Type B pancreatic cell (in vitro differentiated cells): ENCODE measurements at regions not wholly inside any gene's neighbourhood (a gene's known extent, or its start where the extent isn't known, plus 50 kb on each side); places are given as distances from the start of the nearest gene placed in this dataset.

Source experiments
- DNase-seq: peaks from one replicate; pipeline ENCODE4 v3.0.0; 2021; ENCODE audit warnings: mixed read lengths; ENCODE audit not compliant: unreplicated experiment; ENCODE audit errors: extremely low spot score
- H3K27ac Mint-ChIP-seq: 2 replicates; pipeline ENCODE4 v1.8.0; 2021; ENCODE audit warnings: mild to moderate bottlenecking, mixed read lengths
- H3K27me3 Mint-ChIP-seq: 2 replicates; pipeline ENCODE4 v1.8.0; 2021; ENCODE audit warnings: mixed read lengths
- H3K36me3 Mint-ChIP-seq: 2 replicates; pipeline ENCODE4 v1.8.0; 2021; ENCODE audit warnings: mixed read lengths
- H3K4me1 Mint-ChIP-seq: one replicate; pipeline ENCODE4 v1.8.0; 2021; ENCODE audit warnings: mixed read lengths; ENCODE audit not compliant: unreplicated experiment
- H3K4me3 Mint-ChIP-seq: 2 replicates; pipeline ENCODE4 v1.8.0; 2021; ENCODE audit warnings: mild to moderate bottlenecking, mixed read lengths
- H3K9me3 Mint-ChIP-seq: 2 replicates; pipeline ENCODE4 v1.8.0; 2021; ENCODE audit warnings: mixed read lengths
- CTCF ChIP-seq: fragments of 200-600 bp; sonication (generic); conservative IDR thresholded peaks from 2 replicates; pipeline ENCODE4 v1.5.0; 2021; ENCODE audit warnings: antibody characterized with exemption, mild to moderate bottlenecking

GRCh38 chr14:65259000-65259399 lies 153.5 kb upstream of the FUT8 start:
- Mint-ChIP-seq H3K9me3 (peaks cover 11% of the 10 kb centered on the region), H3K27me3 (no peaks in the 10 kb centered on the region), H3K4me1 (peaks cover 40% of the 10 kb centered on the region), H3K27ac (no peak overlapping the region), H3K36me3 (no peaks in the 10 kb centered on the region), H3K4me3 (no peak overlapping the region)
- DNase-seq, result no peak
- TF ChIP-seq CTCF, result no peak

GRCh38 chr14:65260786-65261185 lies 151.7 kb upstream of the FUT8 start:
- peaks cover 28% of the 10 kb centered on the region for H3K4me1 Mint-ChIP-seq
- DNase-seq, result no peak
- peaks cover 4% of the 10 kb centered on the region for H3K9me3 Mint-ChIP-seq
- no peak for TF ChIP-seq CTCF
- no peak overlapping the region for H3K27ac Mint-ChIP-seq
- no peaks in the 10 kb centered on the region for H3K36me3 Mint-ChIP-seq
- no peak overlapping the region for H3K4me3 Mint-ChIP-seq
- H3K27me3 Mint-ChIP-seq, result no peaks in the 10 kb centered on the region

- Mint-ChIP-seq H3K27me3 (no peaks in the 10 kb centered on the region), H3K9me3 (peaks cover 4% of the 10 kb centered on the region), H3K4me1 (peaks cover 24% of the 10 kb centered on the region), H3K4me3 (no peak overlapping the region), H3K36me3 (no peaks in the 10 kb centered on the region), H3K27ac (no peak overlapping the region)
- TF ChIP-seq CTCF, result no peak
- DNase-seq, result no peak
These were observed 151.1 kb upstream of the FUT8 start for GRCh38 chr14:65261425-65261920.

- no peak for DNase-seq
- no peaks in the 10 kb centered on the region for H3K36me3 Mint-ChIP-seq
- no peaks in the 10 kb centered on the region for H3K27me3 Mint-ChIP-seq
- H3K9me3 Mint-ChIP-seq, result peaks cover 4% of the 10 kb centered on the region
- peaks cover 23% of the 10 kb centered on the region for H3K4me1 Mint-ChIP-seq
- no peak for TF ChIP-seq CTCF
- H3K27ac Mint-ChIP-seq, result no peak overlapping the region
- H3K4me3 Mint-ChIP-seq, result no peak overlapping the region
These were observed 150.6 kb upstream of the FUT8 start for GRCh38 chr14:65261946-65262345.

DNA sequence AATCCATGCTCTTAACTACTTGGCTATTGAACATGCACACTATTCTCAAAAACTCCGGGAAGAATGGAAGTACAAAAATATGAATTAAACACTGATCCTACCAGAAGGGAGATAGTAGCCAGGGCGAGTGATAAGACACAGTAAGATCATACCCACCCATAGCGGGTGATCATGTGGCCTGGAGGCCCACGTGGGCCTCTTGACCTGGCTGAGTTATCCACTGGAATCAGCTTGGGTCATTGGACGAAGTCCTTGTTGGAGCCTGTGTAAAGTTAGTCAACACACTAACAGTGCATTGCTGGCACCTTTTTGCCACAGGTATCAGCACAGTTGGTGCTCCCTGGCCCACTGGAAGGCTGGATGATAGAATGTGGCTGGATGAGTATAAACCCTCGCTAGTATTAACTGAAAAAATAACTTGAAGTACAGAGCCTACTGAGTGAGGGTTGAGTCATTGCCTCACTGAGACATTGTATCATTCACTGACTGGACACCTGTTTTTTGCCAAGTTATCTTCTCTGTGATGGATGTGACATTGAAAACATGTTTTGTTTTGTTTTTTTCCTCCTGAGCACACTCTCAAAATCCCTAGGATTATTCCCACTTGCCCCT lies 149.2 kb upstream of the FUT8 start:
- peaks cover 4% of the 10 kb centered on the region for H3K9me3 Mint-ChIP-seq
- H3K27ac Mint-ChIP-seq, result no peak overlapping the region
- no peak for TF ChIP-seq CTCF
- no peak overlapping the region for H3K4me3 Mint-ChIP-seq
- no peaks in the 10 kb centered on the region for H3K36me3 Mint-ChIP-seq
- peaks cover 15% of the 10 kb centered on the region for H3K4me1 Mint-ChIP-seq
- no peaks in the 10 kb centered on the region for H3K27me3 Mint-ChIP-seq
- DNase-seq, result no peak

DNA sequence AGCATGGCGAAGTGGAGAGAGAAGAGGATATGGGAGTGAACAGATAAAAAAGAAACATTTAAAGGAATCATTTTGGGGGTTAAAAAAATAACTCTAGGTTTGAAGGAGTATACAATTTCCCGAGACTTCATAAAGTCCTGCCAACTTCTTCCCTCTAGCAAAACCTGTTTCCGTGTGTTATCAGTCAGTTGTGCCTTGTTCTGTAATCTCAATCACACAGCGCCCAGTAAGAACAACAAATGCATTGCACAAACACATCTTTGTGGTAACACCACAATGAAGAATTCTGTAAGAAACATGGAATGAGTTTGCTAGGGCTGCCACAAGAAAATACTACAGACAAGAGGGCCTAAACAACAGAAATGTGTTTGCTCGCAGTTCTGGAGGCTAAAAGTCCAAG lies 144.7 kb upstream of the FUT8 start:
- no peaks in the 10 kb centered on the region for H3K36me3 Mint-ChIP-seq
- DNase-seq, result no peak
- no peaks in the 10 kb centered on the region for H3K9me3 Mint-ChIP-seq
- no peak overlapping the region for H3K27ac Mint-ChIP-seq
- no peak overlapping the region for H3K4me3 Mint-ChIP-seq
- no peaks in the 10 kb centered on the region for H3K27me3 Mint-ChIP-seq
- no peak for TF ChIP-seq CTCF
- H3K4me1 Mint-ChIP-seq, result no peaks in the 10 kb centered on the region
